GM19395 (cell line): ENCODE measurements at regions not wholly inside any gene's neighbourhood (a gene's known extent, or its start where the extent isn't known, plus 50 kb on each side); places are given as distances from the start of the nearest gene placed in this dataset.

Experiments
- ATAC-seq: cut with Tn5 transposase; IDR thresholded peaks from one replicate; pipeline ENCODE4 v1.9.1; 2021; ENCODE audit warnings: mild to moderate bottlenecking, moderate library complexity; ENCODE audit not compliant: unreplicated experiment

DNA sequence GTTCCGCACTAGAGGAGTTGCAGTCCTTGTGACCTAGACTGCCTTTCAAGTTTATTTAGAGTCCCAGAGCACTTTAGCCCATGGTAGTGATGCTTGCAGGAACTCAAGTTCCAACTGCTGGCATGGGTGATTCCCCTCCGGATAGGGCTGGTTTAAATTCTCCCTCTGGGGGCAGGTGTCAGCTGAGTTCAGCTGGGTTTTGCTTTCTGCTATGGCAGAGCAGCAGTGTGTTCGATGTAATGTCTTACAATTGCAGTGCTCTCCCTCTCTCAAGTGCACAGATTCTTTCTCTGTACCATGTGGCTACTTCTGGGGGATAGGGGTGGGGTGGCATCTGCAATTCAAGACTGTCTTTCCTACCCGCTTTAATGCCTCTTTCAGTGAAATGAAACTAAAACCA is 164.8 kb upstream of the ZIC3 start:
- no peak for ATAC-seq

DNA sequence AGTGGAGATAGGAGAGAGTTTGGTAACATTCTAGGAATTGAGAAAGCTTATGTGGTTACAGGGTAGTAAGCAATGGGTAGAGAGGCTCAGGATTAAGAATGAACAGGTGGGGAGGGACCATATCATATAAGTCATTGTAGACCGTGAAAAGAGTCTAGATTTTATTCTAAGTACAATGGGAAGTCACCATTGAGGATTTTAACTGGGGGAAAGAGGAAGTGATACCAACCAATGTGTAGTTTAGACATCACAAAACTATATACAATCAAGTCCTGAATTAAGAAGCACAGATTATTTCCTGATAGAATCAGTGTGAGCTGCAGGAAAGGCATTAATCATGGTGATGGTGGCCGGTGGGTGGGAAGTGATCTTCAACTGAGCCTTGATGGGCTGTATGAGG is 178.3 kb upstream of the ZIC3 start:
- ATAC-seq: no peak

DNA sequence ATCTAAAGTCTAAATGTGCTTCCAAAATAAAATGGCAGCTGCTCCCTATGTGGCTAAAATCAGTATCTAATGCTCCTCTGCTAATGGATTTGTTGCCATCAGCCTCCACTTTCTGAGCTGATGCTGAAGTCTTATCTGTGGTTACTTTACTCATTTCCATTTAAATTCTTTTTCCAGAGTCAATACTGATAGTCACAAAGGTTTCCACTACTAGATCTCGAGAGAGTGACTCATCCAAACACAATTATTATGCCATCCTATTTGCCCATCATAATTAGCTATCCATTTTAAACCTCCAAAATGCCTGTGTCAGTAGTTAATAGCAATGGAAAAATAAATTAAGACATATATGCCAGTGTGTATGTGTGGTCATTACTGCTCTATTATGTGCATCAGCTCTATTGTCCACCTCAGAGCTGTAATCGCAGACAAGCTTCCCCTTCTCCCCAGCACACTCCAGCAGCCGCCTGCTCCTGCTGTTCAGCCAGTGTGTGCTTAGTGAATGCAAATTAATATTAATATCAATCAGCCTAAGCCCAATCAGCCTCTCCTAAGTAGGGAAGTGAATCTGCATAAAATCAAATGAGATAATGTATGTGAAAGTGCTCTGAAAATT is 199.8 kb upstream of the ZIC3 start:
- ATAC-seq: no peak

DNA sequence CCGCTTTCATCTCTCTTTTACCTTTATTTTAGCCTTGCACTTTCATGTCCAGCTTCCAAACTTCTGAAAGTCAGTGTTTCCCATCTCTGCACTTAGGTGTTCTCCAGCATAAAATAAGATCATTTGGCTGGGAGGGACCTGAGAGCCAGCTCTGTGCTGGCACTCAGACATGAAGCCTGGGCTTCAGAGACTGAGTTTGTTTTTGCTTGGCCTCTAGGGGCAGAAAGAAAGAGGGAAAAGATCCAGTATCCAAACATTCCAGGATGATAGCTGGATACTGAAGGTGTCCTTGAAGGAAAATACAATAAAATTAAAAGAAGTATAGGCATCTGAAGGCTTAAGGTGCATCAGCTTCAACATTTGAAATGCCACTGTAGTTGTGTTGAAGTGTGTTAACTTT is 202.4 kb upstream of the ZIC3 start:
- no peak for ATAC-seq

DNA sequence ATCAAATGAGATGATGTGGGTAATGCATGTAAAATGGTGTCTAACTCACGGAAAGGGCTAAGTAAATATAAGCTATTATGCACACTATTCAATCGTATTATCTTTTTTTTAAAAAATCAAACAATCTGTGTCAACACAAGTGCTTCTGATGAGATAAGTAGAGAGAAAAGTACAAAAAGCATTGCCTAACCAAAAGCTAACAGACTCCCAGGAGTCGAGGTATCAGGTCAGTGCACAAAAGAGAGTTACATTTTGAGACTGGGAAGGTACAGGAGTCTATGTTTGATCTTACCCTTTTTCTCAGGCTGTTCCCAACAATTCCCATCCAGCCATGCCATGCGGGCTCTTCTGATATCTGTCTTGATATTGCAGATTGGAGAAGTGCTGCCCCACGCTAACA is 203.3 kb upstream of the ZIC3 start:
- ATAC-seq: no peak

DNA sequence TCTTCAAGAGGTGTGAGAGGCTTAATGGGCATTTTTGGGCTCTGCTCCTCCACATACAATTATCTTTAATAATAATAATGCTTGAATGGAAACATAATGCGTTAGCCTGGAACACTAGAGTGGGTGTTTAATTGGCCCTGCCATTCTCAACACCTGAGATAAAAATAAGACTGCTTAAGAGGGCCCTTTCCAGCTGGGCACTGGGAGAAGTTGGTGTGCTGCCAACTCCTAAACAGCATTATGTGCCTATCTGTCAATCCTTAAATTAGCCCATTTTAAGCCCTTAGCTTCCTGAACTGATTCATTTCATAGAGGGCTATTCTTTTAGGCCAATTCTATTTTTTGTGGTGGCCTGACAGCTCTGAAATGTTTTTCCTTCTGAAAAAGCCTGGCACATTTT is 211.1 kb upstream of the ZIC3 start:
- ATAC-seq: no peak

DNA sequence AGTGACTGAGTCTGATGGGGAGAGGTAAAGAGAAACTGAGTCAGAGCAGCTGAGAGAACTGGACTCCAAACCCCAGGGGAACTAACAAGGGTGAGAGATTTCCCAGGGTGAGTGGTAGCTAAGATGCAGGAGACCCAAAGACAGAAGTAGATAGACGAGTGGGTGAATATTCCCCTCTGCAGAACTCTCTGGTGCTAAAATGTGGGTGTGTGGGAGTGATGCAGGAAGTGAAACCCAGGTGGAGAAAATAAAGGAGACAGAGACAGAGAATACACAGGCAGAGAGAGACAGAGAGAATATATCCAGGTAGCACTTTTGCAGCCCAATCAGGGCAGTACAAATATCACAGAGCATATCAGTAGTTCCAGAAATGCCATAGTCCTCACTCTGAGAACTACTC is 212.5 kb upstream of the ZIC3 start:
- ATAC-seq: no peak

DNA sequence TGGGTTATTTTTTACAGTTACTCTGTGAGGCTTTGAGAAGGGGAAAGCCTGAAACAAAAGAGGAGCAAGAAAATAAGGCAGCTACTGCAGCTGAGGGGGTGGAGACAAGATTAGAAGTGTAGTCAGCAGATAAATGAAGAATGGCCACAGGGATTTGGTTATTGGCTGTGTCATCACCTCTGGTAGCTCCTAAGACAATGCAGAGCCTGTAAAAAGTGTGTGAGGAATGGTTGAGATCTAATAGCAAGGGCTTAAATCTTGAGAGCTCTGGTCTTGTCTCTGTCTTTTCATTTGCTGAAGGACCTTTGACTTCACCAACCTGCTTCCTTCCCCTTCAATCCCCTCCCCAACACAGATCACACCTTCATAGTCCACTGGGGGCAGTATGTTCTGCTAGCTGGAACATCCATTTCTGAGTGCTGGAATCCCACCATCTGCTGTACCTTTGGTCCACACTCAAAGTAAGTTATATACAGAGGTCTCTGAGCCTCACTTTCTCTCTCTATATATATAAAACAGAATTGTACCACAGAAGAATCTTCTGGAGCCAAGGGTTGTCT is 213.7 kb upstream of the ZIC3 start:
- no peak for ATAC-seq

DNA sequence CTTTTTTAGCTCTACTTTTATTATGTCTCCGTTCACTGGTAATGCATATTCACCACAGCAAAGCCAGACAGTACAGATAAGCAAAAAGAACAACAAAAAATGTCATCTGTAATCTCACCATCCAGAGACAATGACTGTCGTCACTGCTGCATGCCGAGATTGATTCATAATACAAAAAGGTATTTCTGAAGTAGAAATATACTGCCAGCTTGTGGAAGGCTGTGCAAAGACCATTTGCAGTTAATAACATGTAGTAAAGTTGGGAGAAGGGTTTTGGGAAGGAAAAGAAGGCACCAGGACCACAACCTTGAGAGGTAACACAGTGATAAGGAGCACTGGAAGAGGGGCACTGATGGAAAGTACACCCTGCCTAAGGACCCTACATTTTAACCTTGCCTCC is 223.0 kb upstream of the ZIC3 start:
- ATAC-seq: no peak

DNA sequence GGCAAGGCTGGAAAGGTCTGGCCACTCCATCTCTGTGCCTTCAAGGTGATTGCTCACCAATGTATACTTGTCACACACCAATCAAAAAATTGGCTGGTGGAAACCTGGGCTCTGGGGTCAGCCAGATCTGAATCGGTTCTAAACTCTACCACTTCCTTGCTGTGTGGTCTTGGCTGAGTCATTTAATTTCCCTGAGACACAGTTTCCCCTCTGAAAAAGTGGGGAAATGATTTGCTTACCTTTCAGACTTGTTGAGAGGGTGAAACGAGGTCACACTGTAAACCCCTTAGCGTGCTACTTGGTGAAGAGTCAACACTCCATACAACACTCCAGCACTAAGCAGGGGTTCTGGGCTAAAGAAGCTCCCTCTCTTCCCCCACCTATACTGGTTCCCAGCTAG is 252.3 kb upstream of the ZIC3 start:
- no peak for ATAC-seq

DNA sequence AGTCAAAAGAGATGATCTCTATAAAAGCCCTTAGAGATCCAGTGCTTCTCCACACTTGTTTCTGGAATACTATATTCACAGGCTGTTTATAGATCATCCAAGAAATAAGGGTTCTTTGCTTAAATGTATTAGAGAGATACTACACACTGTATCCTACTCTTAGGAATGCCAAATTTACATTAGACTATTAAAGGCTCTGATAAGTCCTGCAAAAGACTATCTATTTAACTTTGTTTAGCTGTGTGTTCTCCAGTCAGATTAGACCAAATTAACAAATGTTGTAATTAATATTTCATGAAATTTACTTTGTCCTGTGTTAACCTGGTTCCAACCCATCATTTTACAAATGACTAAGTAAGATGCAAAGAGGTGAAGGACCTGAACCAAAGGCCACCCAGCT is 260.5 kb upstream of the ZIC3 start:
- no peak for ATAC-seq

DNA sequence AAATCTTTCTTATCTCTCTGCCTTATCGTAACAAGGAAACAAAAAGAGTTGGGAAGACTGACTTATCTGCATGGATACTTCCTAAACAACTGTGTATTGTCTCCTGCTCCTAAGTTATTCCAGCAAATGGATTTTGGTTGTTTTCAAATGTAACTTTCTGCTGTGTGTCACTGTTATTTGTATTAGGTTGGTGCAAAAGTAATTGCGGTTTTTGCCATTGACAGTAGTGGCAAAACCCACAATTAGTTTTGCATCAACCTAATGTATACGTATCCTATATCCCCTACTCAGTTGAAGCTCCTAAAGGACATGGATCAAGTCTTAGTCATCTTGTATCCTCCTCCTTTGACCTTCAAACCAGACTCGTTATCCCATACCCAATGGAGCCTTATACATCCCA is 263.4 kb upstream of the GPR101 start:
- no peak for ATAC-seq

DNA sequence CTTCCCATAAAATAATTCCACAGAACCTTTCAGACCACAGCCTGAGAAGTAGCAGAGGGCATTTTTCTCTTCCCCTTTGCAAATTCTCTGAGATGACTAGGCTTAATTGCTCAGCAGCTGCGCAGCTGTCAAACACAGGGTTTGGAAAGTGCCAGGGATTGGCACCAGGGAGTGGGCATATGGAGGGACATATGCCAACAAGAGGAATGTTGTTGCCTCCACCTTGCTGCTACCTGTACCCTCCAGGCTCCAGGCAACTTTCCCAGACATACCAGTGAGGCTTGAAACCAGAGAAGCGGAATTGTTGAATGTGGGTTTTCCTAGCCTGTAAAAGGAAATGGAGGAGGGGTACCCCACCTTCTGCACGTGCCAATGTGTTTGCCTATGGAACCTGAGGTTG is 256.2 kb upstream of the GPR101 start:
- no peak for ATAC-seq

DNA sequence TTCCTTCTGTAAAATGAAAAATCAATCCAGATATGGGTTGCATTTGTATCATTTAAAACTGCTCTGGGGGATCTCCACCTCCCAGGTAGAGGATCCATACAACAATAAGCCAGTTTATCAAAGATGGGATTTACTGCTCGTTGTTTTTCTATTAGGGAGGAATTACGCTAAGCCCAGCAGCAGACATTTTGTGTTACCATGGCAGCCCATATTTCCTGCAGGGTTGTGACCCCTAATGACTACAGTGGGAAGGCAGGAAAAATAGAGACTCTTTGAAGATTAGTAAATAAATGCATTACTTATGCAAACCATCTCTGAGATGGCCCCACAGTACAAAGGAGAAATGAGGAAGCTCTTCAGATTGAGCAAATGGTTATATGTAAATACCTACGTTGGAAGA is 253.4 kb upstream of the GPR101 start:
- no peak for ATAC-seq

DNA sequence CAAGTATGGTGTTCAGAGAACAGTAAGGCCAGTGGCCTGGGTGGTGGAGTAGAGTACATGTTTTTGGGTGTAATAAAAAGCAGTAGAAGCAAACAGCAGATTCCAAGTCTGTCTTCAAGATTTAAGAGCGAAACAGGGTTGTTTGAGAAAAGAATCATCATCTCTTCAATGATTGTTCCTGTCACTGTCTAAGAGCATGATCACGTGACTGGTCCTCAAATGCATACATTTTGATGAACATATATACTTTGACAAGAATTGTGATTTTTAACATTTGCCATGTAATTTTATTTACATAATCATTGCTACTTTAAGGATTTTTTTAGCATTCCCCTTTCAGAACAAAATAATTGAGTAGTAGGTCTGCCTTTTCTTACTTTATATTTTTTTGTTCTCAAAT is 252.6 kb upstream of the GPR101 start:
- ATAC-seq: no peak

DNA sequence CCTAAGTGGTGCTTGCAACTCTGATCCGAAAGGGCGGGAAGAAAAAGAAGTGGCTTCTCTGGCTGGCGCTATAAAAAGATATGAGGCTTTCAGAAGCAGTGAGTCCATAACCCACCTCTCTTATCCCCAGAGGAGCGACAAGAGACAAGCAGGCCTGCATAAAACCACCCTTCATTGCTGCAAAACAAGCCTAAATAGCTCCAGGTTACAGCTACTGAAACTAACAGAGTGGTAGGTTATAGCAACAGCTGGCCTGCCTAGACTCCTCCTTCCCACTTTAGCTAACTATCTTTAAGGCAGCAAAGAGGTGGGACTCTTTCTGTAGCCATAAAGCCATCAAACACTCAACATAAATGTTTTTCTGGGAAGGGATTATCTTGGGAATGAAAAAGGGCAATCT is 245.0 kb upstream of the GPR101 start:
- ATAC-seq: no peak

DNA sequence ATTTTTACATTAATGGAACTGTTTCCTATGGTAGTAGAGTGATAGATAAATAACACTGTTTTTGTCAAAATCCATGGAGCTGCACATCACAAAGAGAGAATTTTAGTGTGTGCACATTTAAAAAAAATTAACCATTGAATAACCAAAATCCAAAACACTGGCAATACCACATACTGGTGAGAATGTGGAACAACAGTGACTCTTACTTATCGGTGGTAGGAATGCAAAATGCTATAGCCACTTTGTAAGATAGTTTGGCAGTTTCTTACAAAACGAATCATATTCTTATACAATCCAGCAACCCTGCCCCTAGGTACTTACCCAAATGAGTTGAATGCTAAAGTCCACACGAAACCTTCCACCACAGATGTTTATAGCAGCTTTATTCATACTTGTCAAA is 229.6 kb upstream of the GPR101 start:
- ATAC-seq: no peak

DNA sequence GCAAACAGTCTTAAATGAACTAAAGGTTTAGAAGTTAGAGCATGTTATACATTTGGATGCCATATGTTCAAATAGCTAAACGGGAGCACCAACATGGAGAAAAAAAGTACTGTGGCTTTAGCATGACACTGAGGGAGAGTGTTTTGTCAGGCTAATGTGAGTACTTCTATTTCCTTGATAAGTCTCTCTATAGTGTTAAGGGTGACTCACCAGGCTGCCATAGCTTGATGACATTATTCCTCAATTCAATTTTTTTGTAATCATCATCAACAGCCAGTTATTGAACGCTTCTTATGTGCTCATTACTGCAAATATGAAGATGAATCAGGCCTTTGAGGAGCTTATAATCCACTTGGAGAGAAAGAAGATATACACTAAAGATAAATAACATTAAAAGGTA is 211.4 kb upstream of the GPR101 start:
- no peak for ATAC-seq

DNA sequence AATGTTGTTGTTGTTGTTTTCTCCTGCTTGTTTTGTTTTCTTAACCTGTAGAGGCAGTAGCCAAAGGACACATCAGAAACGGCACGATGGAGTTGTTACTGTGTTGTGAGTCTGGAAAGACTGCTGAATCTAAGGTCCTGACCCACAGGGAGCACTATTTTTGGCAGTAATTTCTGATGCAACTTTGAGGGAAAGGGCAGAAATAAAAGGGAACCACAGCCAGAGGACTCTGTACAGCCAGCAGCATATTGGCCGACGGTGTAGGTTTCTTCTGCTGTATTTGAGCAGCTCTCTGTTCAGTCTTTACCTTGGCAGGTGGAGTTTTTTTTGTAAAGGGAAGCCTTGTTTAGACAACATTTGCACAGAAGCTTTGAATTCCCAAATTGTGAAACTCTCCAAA is 203.0 kb upstream of the GPR101 start:
- ATAC-seq: no peak

DNA sequence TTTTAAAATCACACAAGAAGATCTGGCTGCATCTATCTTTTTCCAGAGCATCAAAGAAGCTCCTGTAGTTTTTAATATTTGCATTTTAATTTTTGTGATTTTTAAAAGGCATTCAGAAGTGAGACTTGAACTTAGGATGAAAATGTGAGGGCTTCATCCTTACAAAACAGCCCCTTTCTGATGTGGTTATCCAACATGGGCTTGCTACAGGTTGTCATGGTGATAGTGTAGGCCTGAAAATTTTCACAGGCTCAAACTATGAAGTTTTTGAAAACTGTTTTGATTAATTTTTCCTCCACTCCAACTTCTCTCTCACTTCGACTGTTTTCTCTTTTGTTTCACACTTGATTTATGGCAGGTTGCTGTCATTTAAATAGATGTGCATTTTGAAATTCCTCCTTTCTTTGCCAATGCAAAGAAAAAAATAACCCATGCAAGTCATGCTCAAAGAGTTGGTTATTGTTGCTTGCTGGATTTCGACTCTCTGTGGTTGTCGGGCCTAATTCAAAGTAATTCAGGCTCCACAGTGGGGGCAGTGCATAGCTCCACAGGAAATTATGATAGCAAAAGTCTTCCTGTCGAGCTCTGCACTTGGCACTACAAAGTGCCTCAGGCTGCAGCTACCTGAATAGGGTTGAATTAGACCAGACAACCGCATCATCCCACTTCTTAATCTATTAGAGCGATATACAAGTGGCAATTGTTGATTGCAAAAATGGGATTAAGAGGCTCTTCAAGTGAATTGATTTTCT is 201.0 kb upstream of the GPR101 start:
- ATAC-seq: no peak

DNA sequence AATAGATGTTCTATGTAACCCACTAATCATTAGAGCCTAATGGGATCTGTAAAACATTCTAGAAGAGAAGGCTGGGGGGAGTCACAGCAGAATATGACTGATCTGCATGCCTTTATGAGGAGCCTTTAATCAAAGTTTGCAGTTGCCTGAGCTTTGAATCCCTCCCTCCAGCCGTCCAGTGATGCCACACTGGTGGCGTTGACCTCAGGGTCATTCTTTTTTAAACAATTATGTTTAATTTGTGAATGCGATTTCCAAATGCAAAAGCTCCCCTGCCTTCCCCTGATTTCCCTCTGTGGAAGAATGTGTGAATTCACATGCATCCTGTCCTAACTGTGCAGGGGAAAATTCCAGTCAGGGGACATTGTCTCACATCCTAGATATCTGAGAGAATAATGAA is 199.7 kb upstream of the GPR101 start:
- ATAC-seq: no peak

DNA sequence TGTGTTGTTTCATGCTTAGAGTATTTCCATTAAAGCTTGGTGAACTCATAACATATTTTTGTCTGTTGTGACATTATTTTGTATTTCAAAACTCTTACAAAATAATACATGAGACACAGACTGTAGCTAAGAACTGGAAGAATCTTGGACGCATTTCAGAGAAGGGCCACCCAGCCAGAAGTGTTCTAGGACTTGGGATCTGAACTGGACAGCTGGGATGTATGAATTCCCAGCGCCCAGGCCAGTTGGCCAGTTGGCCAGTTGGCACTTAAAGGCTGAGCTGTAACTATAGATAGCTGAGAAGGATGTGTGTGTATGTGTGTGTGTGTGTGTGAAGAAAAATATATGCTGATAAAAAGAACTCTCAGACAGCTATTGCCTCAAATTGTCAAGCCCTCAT is 193.4 kb upstream of the GPR101 start:
- no peak for ATAC-seq

DNA sequence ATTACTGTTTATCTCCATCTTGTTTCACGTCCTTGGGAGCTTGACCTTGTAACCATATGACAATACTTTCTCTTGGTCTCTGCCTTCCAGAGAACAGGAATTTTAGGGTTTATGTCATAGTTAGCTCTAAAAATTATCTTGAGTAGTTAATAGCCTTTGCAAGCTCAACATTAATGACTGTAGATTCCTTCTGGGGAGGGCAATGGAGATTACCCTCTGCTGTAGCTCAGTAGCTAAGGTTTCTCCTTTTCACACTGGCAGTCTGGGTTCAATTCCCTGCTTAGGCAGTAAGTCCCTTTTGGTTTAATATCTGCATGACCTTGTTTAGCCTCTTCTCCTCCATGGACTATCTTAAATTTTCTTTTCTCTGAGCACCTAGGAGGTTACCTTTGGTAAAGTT is 181.7 kb upstream of the GPR101 start:
- ATAC-seq: no peak
